ENCODE measurements at regions not wholly inside any gene's neighbourhood (a gene's known extent, or its start where the extent isn't known, plus 50 kb on each side); places are given as distances from the start of the nearest gene placed in this dataset.
A peak's percentile ranks its signal among the peaks of the same experiment; 100 is the strongest.
"Not testable (repeated sequence)": the region's sequence is repeated elsewhere in the genome, so short reads cannot be mapped to it uniquely, and the experiment has no call there.

DNA sequence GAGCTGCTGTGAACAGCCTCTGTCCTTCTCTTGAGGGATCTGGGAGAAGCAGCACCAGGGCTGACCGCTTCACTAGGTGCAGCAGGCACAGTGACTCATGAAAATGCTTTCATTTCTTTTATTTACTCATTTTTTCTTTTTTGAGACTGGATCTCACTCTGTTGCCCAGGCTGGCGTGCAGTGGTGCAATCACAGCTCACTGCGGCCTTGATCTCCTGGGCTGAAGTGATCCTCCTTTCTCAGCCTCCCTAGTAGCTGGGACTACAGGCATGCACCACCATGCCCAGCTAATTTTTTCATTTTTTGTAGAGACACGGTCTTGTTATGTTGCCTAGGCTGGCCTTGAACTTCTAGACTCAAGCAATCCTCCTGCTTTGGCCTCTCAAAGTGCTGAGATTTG lies 216.8 kb upstream of the EEF2KMT start:
- DNase-seq, result no peak

- no peak for DNase-seq
Observed at GRCh38 chr16:5309946-5310611, 212.5 kb upstream of the EEF2KMT start.

GRCh38 chr16:5305023-5305422 lies 207.4 kb upstream of the EEF2KMT start:
- DNase-seq, result no peak

GRCh38 chr16:5302372-5303114 lies 204.9 kb upstream of the EEF2KMT start:
- no peak for DNase-seq

- no peak for DNase-seq
Observed at GRCh38 chr16:5298202-5298601, 200.6 kb upstream of the EEF2KMT start.

DNA sequence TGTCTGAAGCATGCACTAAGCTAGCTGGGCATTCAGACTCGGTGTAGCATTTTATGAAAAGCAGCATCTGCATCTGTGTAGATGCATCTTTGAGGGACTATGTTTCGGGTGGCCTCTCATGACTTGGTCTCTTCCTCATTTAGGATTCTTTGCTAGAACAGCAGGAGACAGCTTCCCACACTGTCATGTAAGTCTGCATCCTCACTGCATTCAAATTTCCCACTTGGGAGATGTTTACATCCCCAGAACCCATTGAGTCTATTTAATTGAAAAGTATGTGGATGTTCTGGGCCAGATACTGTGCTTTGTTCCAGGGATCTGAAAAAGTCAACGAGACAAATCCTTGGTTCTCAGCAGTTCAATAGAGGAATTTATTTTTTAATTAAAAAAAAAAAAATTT lies 198.6 kb upstream of the EEF2KMT start:
- no peak for DNase-seq

DNA sequence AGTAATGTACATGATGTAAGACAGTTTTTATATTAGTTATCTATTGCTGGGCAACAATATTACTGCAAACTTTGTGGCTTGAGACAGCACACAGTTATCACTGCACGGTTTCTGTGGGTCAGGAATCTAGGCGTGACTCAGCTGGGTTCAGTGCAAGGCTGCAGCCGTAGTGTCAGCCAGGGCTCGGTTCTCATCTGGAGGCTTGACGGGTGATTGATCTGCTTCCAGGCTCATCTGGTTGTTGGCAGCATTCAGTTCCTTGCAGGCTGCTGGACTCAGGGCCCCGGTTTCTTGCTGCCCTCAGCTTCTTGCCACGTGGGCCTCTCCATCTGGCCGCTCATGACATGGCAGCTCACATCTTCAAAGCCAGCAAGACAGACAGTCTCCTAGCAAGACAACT lies 197.7 kb upstream of the EEF2KMT start:
- not testable (repeated sequence) for DNase-seq

- DNase-seq, result not testable (repeated sequence)
Observed at GRCh38 chr16:5282152-5282551, 184.6 kb upstream of the EEF2KMT start.

DNA sequence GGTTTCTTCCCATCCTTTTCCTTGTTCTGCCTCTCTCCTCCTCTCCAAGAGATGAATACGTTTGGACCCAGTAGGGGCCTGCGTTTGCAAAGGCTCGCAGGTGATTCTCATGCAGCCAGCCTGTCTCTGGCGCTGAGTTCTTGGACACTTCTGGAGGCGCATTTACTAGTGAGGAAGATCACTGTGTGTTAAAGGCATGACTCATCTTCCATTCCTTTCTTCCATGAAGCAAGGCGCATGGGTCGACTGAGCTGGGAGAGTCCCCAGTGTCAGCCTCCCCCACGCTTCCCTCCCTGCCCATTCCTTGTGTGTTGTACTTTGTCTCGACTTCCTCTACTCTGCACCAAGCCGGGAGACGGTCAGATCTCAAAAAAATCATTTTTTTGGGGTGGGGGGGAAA lies 159.9 kb upstream of the EEF2KMT start:
- DNase-seq, result no peak

DNA sequence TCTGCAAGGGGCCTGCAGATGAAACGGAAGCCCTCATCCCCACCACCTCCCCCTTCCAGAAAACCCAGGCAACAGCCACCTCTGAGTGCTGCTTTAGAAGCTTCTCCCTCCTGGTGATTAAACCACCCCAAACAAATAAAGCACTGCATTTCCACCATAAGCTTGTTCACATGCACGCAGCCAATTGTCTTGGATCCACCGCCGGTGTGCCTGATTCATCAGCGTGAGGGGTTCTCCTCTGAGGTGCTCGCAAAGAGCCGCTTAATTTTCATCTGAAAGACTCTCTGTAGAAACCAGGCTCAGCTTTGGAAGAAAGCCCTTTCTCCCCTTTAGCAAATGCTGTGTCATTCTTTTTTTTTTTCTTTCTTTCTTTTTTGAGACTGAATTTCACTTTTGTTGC lies 155.2 kb upstream of the EEF2KMT start:
- DNase-seq, result no peak

- not testable (repeated sequence) for DNase-seq
Observed at GRCh38 chr16:5247403-5247802, 149.8 kb upstream of the EEF2KMT start.

DNA sequence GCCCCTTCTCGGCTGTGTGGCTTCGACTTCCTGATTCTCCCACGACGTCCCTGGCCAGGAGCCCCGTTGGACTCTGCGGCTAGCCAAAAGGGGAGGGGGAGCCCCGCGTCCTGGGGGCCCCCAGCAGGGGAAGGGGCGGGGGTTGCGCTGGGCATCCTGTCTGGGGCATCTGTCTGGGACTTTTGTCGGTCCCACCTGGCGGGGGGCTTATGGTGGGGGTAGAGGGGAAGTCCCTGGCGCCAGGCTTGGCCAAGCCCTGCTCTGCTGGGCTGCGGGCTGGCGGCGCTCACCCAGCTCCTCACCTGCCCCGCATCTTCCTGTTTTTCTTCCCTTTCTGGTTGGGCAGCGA lies 142.7 kb upstream of the EEF2KMT start:
- DNase-seq, result not testable (repeated sequence)

DNA sequence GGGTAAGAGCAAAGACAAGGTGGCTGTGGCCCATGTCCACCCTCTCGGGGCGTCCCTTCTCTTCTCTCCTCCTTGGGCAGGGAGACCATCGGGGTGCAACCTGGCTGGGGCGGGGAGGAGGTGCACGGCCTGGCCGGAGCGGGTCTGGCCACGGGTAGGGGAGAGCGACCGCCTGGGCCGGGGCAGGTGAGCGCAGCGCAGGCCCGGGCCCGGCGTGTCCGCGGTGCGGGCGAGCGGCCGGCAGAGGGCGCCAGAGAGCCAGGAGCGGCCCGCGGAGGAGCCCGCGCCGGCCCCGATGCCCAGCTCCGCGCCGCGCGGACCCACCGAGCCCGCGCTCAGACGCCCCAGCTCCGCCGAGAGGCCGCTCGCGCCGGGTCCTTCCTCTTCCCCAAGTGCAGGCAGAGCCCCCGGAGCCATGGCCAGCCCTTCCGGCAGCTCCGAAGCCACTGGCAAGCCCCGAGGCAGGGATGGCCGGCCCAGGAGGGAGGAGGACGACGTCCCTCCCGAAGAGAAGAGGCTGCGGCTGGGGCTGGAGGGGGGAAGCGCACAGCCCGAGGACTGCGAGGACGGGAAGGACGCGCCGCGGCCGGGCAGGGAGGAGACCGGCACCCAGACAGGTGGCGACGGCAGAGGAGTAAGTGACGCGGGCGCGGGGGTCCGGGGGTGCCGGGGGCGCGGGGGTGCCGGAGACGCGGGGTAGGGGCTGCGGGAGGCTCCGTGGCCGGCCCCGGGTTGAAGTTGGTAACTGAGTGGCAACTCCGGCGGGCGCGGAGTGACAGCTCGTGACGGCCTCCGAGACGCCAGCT lies 142.1 kb upstream of the EEF2KMT start:
- peak; percentile 67 to 71 for DNase-seq

- DNase-seq, result no peak
Observed at GRCh38 chr16:5235119-5235518, 137.5 kb upstream of the EEF2KMT start.

DNA sequence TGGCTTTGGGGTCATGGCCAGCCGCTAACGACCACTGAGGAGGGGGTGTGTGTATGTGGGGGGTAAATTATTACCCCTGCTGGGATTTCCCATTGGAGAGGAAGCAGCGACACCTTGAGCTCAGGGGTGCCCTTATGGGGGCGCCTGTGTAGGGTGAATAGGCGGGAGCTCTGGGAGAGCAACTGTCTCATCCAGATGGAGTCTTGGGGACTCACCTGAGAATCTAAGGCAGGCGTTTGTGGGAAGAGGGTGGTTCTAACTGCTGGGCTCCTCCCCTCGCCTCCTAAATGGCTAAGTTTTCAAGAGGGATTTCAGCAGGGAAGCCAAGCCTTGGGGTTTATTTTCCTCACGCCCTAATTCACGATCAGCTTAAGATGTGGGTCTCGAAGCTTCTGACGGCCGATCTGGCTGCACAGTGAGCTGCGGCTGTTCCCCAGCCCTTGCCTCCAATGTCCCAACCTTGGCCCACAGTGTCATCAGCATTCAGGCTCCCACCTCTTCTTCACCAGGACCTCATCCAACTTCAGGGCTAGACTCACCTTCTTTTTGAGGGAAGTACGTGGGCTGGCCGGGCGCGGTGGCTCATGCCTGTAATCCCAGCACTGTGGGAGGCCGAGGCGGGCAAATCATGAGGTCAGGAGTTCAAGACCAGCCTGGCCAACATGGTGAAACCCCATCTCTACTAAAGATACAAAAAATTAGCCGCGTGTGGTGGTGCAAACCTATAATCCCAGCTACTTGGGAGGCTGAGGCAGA lies 136.9 kb upstream of the EEF2KMT start:
- no peak for DNase-seq

GRCh38 chr16:5231246-5231759 lies 133.7 kb upstream of the EEF2KMT start:
- DNase-seq, result no peak

- no peak for DNase-seq
Observed at GRCh38 chr16:5228369-5228768, 130.8 kb upstream of the EEF2KMT start.

DNA sequence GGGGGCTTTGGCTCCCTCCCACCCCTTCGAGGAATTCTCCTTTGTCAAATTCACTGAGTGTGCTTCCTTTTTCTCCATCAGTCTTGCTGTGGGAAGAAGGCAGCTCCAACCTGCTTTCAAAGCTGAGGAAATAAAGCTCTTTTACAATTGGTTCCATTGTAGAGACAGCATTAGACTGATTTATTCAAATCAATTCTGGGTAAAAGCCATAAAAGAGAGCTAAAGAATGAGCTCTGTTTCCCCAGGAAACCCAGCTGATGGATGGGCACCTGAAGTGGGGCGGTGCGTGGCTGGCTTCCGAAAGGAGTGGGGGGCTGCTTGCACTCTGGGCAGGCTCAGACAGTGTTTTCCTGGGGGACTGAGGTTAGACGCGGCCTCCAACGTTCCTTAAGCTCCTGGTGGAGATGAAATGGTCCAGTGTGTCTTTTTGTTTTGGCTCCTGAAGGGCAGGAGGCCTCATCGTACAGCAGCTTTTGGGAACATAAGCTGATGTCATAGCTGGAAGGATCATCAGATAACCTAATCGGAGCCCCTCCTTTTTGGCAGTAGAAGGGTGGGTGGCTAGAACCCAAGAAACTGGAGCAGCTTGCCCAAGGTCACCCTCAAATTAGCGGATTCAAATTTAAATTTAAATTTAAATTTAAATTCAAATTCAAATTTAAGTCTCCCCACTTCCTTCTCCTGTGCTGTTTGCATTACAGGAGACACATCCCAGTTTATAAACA lies 128.5 kb upstream of the EEF2KMT start:
- DNase-seq, result no peak

- no peak for DNase-seq
Observed at GRCh38 chr16:5222761-5223160, 125.2 kb upstream of the EEF2KMT start.

DNA sequence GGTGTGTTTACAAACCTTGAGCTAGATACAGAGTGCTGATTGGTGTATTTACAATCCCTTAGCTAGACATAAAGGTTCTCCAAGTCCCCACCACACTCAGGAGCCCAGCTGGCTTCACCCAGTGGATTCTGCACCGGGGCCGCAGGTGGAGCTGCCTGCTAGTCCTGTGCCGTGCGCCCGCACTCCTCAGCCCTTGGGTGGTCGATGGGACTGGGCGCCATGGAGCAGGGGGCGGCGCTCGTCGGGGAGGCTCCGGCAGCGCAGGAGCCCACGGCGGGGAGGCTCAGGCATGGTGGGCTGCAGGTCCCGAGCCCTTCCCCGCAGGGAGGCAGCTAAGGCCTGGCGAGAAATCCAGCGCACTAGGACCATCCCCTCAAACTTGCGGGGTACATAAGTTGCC lies 124.2 kb upstream of the EEF2KMT start:
- not testable (repeated sequence) for DNase-seq

- no peak for DNase-seq
Observed at GRCh38 chr16:5220705-5221104, 123.1 kb upstream of the EEF2KMT start.

GRCh38 chr16:5216441-5217080 lies 119.0 kb upstream of the EEF2KMT start:
- no peak for DNase-seq
